ENCODE measurements at regions not wholly inside any gene's neighbourhood (a gene's known extent, or its start where the extent isn't known, plus 50 kb on each side); places are given as distances from the start of the nearest gene placed in this dataset.

GRCh38 chr1:213821175-213821942, 166.4 kb upstream of the PROX1 start:
- FAIRE-seq (no peak), DNase-seq (ENCODE audit: low spot score in 2 of 2) (no peak)

GRCh38 chr1:213821943-213822334, 165.8 kb upstream of the PROX1 start:
- DNase-seq (ENCODE audit: low spot score in 2 of 2) (no peak), FAIRE-seq (no peak)

- DNase-seq (ENCODE audit: low spot score in 2 of 2) (no peak), FAIRE-seq (no peak)
These were observed 160.9 kb upstream of the PROX1 start for GRCh38 chr1:213826891-213827290.

GRCh38 chr1:213828867-213829266, 158.9 kb upstream of the PROX1 start:
- no peak for DNase-seq (ENCODE audit: low spot score in 2 of 2)
- FAIRE-seq, result no peak

GRCh38 chr1:213829780-213830179, 158.0 kb upstream of the PROX1 start:
- DNase-seq (ENCODE audit: low spot score in 2 of 2) (no peak), FAIRE-seq (no peak)

GRCh38 chr1:213830371-213830770, 157.4 kb upstream of the PROX1 start:
- DNase-seq (ENCODE audit: low spot score in 2 of 2) (no peak), FAIRE-seq (no peak)

- no peak for DNase-seq (ENCODE audit: low spot score in 2 of 2)
- no peak for FAIRE-seq
These were observed 147.2 kb upstream of the PROX1 start for GRCh38 chr1:213840575-213840974.

- DNase-seq (ENCODE audit: low spot score in 2 of 2), result no peak
- FAIRE-seq, result no peak
These were observed 143.1 kb upstream of the PROX1 start for GRCh38 chr1:213844632-213845031.

- FAIRE-seq (no peak), DNase-seq (ENCODE audit: low spot score in 2 of 2) (no peak)
These were observed 135.7 kb upstream of the PROX1 start for GRCh38 chr1:213852107-213852506.

- no peak for DNase-seq (ENCODE audit: low spot score in 2 of 2)
- FAIRE-seq, result no peak
These were observed 129.2 kb upstream of the PROX1 start for GRCh38 chr1:213858581-213858980.

- no peak for FAIRE-seq
- no peak for DNase-seq (ENCODE audit: low spot score in 2 of 2)
These were observed 125.9 kb upstream of the PROX1 start for GRCh38 chr1:213861841-213862240.

GRCh38 chr1:213864091-213864490, 123.7 kb upstream of the PROX1 start:
- DNase-seq (ENCODE audit: low spot score in 2 of 2) (no peak), FAIRE-seq (no peak)

GRCh38 chr1:213868482-213868881, 119.3 kb upstream of the PROX1 start:
- no peak for DNase-seq (ENCODE audit: low spot score in 2 of 2)
- no peak for FAIRE-seq

- FAIRE-seq, result no peak
- no peak for DNase-seq (ENCODE audit: low spot score in 2 of 2)
These were observed 116.6 kb upstream of the PROX1 start for GRCh38 chr1:213871179-213871578.

GRCh38 chr1:213874789-213875188, 113.0 kb upstream of the PROX1 start:
- FAIRE-seq (no peak), DNase-seq (ENCODE audit: low spot score in 2 of 2) (no peak)

- FAIRE-seq (no peak), DNase-seq (ENCODE audit: low spot score in 2 of 2) (no peak)
These were observed 111.2 kb upstream of the PROX1 start for GRCh38 chr1:213876531-213876930.

- FAIRE-seq, result no peak
- DNase-seq (ENCODE audit: low spot score in 2 of 2), result no peak
These were observed 104.2 kb upstream of the PROX1 start for GRCh38 chr1:213883618-213884017.

GRCh38 chr1:213884402-213884801, 103.4 kb upstream of the PROX1 start:
- FAIRE-seq, result no peak
- DNase-seq (ENCODE audit: low spot score in 2 of 2), result no peak

GRCh38 chr1:213884942-213885341, 102.8 kb upstream of the PROX1 start:
- FAIRE-seq, result peak; percentile 49
- DNase-seq (ENCODE audit: low spot score in 2 of 2), result no peak

GRCh38 chr1:213887842-213888241, 99.9 kb upstream of the PROX1 start:
- DNase-seq (ENCODE audit: low spot score in 2 of 2), result no peak
- no peak for FAIRE-seq

- no peak for DNase-seq (ENCODE audit: low spot score in 2 of 2)
- no peak for FAIRE-seq
These were observed 95.5 kb upstream of the PROX1 start for GRCh38 chr1:213891989-213892902.

- DNase-seq (ENCODE audit: low spot score in 2 of 2) (no peak), FAIRE-seq (no peak)
These were observed 89.1 kb upstream of the PROX1 start for GRCh38 chr1:213898684-213899083.

Data from frontal cortex (tissue), 3 donors.